SK-N-SH treated with all-trans-retinoic acid at 6 μM for 48 hours (cell line): ENCODE measurements at regions not wholly inside any gene's neighbourhood (a gene's known extent, or its start where the extent isn't known, plus 50 kb on each side); places are given as distances from the start of the nearest gene placed in this dataset.

ENCODE experiments used
- ATAC-seq: fragments of 200-7000 bp; cut with Tn5 transposase; 3 replicates; pipeline ENCODE4 v1.9.1; 2020; ENCODE audit warnings: mild to moderate bottlenecking, moderate library complexity
- ARNTL ChIP-seq: fragments of 450-650 bp; formaldehyde crosslinking; IDR thresholded peaks from 2 replicates; pipeline ENCODE4 v1.5.0; 2020; ENCODE audit warnings: low read depth, mild to moderate bottlenecking, moderate library complexity, borderline replicate concordance
- CREB5 ChIP-seq: fragments of 250-450 bp; sonication (Bioruptor Pico); IDR thresholded peaks from 2 replicates; pipeline ENCODE4 v1.5.1; 2020; ENCODE audit warnings: low read depth, mild to moderate bottlenecking, moderate library complexity
- CSDC2 ChIP-seq: fragments of 250-450 bp; sonication (Bioruptor Pico); IDR thresholded peaks from 2 replicates; pipeline ENCODE4 v1.5.0; 2020; ENCODE audit warnings: mild to moderate bottlenecking, moderate library complexity
- CSRNP3 ChIP-seq: fragments of 250-450 bp; sonication (Bioruptor Pico); IDR thresholded peaks from 2 replicates; pipeline ENCODE4 v1.5.1; 2021; ENCODE audit warnings: mild to moderate bottlenecking, moderate library complexity
- ESRRG ChIP-seq: fragments of 250-450 bp; sonication (Bioruptor Pico); IDR thresholded peaks from 2 replicates; pipeline ENCODE4 v1.6.1; 2021; ENCODE audit warnings: mild to moderate bottlenecking
- GLIS3 ChIP-seq: fragments of 250-450 bp; sonication (Bioruptor Pico); IDR thresholded peaks from 2 replicates; pipeline ENCODE4 v1.5.0; 2020; ENCODE audit warnings: mild to moderate bottlenecking, moderate library complexity
- ISL1 ChIP-seq: fragments of 250-450 bp; sonication (Bioruptor Pico); IDR thresholded peaks from 2 replicates; pipeline ENCODE4 v2.1.2; 2022; ENCODE audit warnings: mild to moderate bottlenecking, moderate library complexity
- OSR1 ChIP-seq: fragments of 250-450 bp; sonication (Bioruptor Pico); IDR thresholded peaks from 2 replicates; pipeline ENCODE4 v1.8.0; 2022; ENCODE audit warnings: moderate library complexity, mild to moderate bottlenecking, inconsistent platforms
- PPARA ChIP-seq: fragments of 250-450 bp; sonication (Bioruptor Pico); IDR thresholded peaks from 2 replicates; pipeline ENCODE4 v1.5.0; 2020; ENCODE audit warnings: mild to moderate bottlenecking, borderline replicate concordance
- RARB ChIP-seq: fragments of 250-450 bp; sonication (Bioruptor Pico); IDR thresholded peaks from 2 replicates; pipeline ENCODE4 v1.8.0; 2021; ENCODE audit warnings: mild to moderate bottlenecking, moderate library complexity
- SNAI2 ChIP-seq: fragments of 250-450 bp; sonication (Bioruptor Pico); IDR thresholded peaks from 2 replicates; pipeline ENCODE4 v1.5.0; 2020; ENCODE audit warnings: mild to moderate bottlenecking, moderate library complexity
- TCF4 ChIP-seq: fragments of 250-450 bp; sonication (Bioruptor Pico); IDR thresholded peaks from 2 replicates; pipeline ENCODE4 v1.8.0; 2021; ENCODE audit warnings: mild to moderate bottlenecking, moderate library complexity, borderline replicate concordance
- TOX ChIP-seq: fragments of 250-450 bp; sonication (Bioruptor Pico); IDR thresholded peaks from 2 replicates; pipeline ENCODE4 v1.8.0; 2021; ENCODE audit warnings: mild to moderate bottlenecking, moderate library complexity, borderline replicate concordance
- ZFP3 ChIP-seq: fragments of 250-450 bp; sonication (Bioruptor Pico); IDR thresholded peaks from 2 replicates; pipeline ENCODE4 v1.5.0; 2020; ENCODE audit warnings: mild to moderate bottlenecking, moderate library complexity
- ZFP30 ChIP-seq: fragments of 450-650 bp; formaldehyde crosslinking; IDR thresholded peaks from 2 replicates; pipeline ENCODE4 v1.5.0; 2022; ENCODE audit warnings: mild to moderate bottlenecking, moderate library complexity
- ZNF565 ChIP-seq: fragments of 450-650 bp; formaldehyde crosslinking; conservative IDR thresholded peaks from 2 replicates; pipeline ENCODE4 v1.5.0; 2020; ENCODE audit warnings: low read depth, mild to moderate bottlenecking, moderate library complexity
- ZNF70 ChIP-seq: fragments of 450-650 bp; formaldehyde crosslinking; IDR thresholded peaks from 2 replicates; pipeline ENCODE4 v1.5.0; 2020; ENCODE audit warnings: mild to moderate bottlenecking, moderate library complexity
- ZNF8 ChIP-seq: fragments of 450-650 bp; formaldehyde crosslinking; IDR thresholded peaks from 2 replicates; pipeline ENCODE4 v1.5.0; 2020; ENCODE audit warnings: mild to moderate bottlenecking, moderate library complexity
- TF ChIP-seq, protein P1 (sequence below): fragments of 250-450 bp; sonication (Bioruptor Pico); IDR thresholded peaks from 2 replicates; pipeline ENCODE4 v1.5.0; 2020; ENCODE audit warnings: mild to moderate bottlenecking, moderate library complexity
- TF ChIP-seq, protein P2 (sequence below): fragments of 250-450 bp; sonication (Bioruptor Pico); IDR thresholded peaks from 2 replicates; pipeline ENCODE4 v1.8.0; 2020; ENCODE audit warnings: mild to moderate bottlenecking, moderate library complexity, borderline replicate concordance

- no peak for TF ChIP-seq TCF4 (CRISPR knock-in tag)
- TF ChIP-seq SNAI2 (CRISPR knock-in tag), result no peak
- TF ChIP-seq CREB5 (CRISPR knock-in tag), result no peak
- no peak for TF ChIP-seq ZNF565
- no peak for TF ChIP-seq ZFP30 (CRISPR knock-in tag)
- no peak for TF ChIP-seq TOX (CRISPR knock-in tag)
- no peak for TF ChIP-seq ZNF8 (CRISPR knock-in tag)
- TF ChIP-seq ZFP3 (CRISPR knock-in tag), result no peak
- TF ChIP-seq RARB (CRISPR knock-in tag), result no peak
- TF ChIP-seq PPARA, result no peak
- TF ChIP-seq CSDC2 (CRISPR knock-in tag), result no peak
- TF ChIP-seq, protein P1, sequence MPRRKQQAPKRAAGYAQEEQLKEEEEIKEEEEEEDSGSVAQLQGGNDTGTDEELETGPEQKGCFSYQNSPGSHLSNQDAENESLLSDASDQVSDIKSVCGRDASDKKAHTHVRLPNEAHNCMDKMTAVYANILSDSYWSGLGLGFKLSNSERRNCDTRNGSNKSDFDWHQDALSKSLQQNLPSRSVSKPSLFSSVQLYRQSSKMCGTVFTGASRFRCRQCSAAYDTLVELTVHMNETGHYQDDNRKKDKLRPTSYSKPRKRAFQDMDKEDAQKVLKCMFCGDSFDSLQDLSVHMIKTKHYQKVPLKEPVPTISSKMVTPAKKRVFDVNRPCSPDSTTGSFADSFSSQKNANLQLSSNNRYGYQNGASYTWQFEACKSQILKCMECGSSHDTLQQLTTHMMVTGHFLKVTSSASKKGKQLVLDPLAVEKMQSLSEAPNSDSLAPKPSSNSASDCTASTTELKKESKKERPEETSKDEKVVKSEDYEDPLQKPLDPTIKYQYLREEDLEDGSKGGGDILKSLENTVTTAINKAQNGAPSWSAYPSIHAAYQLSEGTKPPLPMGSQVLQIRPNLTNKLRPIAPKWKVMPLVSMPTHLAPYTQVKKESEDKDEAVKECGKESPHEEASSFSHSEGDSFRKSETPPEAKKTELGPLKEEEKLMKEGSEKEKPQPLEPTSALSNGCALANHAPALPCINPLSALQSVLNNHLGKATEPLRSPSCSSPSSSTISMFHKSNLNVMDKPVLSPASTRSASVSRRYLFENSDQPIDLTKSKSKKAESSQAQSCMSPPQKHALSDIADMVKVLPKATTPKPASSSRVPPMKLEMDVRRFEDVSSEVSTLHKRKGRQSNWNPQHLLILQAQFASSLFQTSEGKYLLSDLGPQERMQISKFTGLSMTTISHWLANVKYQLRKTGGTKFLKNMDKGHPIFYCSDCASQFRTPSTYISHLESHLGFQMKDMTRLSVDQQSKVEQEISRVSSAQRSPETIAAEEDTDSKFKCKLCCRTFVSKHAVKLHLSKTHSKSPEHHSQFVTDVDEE (CRISPR knock-in tag), result no peak
- TF ChIP-seq, protein P2, sequence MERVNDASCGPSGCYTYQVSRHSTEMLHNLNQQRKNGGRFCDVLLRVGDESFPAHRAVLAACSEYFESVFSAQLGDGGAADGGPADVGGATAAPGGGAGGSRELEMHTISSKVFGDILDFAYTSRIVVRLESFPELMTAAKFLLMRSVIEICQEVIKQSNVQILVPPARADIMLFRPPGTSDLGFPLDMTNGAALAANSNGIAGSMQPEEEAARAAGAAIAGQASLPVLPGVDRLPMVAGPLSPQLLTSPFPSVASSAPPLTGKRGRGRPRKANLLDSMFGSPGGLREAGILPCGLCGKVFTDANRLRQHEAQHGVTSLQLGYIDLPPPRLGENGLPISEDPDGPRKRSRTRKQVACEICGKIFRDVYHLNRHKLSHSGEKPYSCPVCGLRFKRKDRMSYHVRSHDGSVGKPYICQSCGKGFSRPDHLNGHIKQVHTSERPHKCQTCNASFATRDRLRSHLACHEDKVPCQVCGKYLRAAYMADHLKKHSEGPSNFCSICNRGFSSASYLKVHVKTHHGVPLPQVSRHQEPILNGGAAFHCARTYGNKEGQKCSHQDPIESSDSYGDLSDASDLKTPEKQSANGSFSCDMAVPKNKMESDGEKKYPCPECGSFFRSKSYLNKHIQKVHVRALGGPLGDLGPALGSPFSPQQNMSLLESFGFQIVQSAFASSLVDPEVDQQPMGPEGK (CRISPR knock-in tag), result no peak
- TF ChIP-seq ISL1 (CRISPR knock-in tag), result no peak
- no peak for TF ChIP-seq CSRNP3
- no peak for TF ChIP-seq ESRRG (CRISPR knock-in tag)
- no peak for TF ChIP-seq OSR1
- ATAC-seq, result no peak
Observed at GRCh38 chr21:43335119-43335518, 91.8 kb downstream of the SIK1 start.

DNA sequence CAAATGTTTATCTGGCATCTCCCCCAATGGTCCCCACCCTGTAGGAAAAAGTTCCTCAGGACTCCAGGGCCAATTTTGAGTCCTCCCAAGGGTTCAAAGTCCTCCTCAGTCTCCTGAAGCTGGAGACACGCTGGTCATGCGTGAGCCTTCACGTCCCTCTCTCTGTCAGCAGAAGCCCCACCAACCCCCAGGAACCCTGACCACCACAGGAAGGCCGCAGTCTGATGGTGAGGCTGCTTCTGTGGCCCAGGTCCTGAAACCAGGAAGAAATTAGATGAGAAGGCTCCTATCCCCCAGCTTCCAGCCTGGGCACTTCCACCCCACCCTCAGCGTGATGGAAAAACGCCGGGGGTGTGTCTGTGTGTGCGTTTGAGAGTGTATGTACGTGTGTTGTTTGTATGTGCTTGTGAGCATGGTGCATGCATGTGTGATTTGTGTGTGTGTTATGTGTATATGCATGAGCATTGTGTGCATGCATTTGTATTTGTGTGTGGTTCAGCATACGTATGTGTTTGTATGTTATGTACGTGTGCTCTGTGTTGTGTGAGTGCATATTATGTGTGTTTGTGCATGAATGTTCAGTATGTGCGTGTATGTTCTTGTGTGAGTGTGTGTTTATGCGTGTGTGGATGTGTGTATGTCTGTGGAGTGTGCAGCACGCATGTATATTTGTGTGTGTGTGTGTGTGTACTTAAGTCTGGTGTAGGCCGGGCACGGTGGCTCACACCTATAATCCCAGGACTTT, 92.5 kb downstream of the SIK1 start:
- TF ChIP-seq, protein P1 (CRISPR knock-in tag), result no peak
- TF ChIP-seq TCF4 (CRISPR knock-in tag), result no peak
- TF ChIP-seq CSDC2 (CRISPR knock-in tag), result no peak
- no peak for TF ChIP-seq ZFP3 (CRISPR knock-in tag)
- no peak for TF ChIP-seq ISL1 (CRISPR knock-in tag)
- TF ChIP-seq PPARA, result no peak
- no peak for TF ChIP-seq ZNF70 (CRISPR knock-in tag)
- no peak for TF ChIP-seq ARNTL
- no peak for TF ChIP-seq GLIS3 (CRISPR knock-in tag)
- TF ChIP-seq, all 23 proteins: peak for 0
- ATAC-seq, result no peak
